Medulla oblongata (tissue), 1 donor: ENCODE measurements at regions not wholly inside any gene's neighbourhood (a gene's known extent, or its start where the extent isn't known, plus 50 kb on each side); places are given as distances from the start of the nearest gene placed in this dataset.
"Not testable (repeated sequence)": the region's sequence is repeated elsewhere in the genome, so short reads cannot be mapped to it uniquely, and the experiment has no call there.

Experiments used
- DNase-seq: peaks from one replicate; pipeline ENCODE4 v3.0.0-alpha.2; 2015; ENCODE audit errors: extremely low spot score

DNA sequence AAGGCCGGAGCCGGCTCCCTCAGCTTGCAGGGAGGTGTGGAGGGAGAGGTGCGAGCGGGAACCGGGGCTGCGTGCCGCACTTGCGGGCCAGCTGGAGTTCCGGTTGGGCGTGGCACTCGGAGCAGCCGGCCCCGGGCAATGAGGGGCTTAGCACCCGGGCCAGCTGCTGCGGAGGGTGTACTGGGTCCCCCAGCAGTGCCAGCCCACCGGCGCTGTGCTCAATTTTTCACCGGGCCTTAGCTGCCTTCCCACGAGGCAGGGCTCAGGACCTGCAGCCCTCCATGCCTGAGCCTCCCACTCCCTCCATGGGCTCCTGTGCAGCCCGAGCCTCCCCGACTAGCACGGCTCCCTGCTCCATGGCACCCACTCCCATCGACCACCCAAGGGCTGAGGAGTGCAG, 62.2 kb upstream of the ANKRD55 start:
- DNase-seq, result not testable (repeated sequence)

DNA sequence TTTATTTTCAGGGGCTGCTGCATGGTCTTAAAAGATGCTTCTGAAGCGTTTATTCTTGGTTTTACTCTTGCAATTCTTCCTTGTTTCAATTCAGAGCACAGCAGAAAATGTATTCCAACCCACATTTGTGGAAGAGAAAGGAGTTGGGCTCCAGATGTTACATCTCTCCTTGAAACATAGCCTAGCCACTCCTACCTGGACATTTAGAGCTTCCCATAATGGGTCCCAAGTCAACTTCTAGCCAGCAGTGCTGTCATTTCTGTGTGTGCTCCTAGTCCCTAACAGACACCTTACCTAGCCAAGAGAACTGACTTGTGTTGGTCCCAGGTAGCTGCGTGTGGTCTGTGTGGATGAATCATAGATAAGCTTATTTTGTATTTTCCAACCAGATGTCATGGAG, 61.2 kb upstream of the ANKRD55 start:
- DNase-seq, result no peak

DNA sequence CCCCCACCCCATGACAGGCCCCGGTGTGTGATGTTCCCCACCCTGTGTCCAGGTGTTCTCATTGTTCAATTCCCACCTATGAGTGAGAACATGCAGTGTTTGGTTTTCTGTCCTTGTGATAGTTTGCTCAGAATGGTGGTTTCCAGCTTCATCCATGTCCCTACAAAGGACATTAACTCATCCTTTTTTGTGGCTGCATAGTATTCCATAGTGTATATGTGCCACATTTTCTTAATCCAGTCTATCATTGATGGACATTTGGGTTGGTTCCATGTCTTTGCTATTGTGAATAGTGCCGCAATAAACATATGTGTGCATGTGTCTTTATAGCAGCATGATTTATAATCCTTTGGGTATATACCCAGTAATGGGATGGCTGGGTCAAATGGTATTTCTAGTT, 59.7 kb upstream of the ANKRD55 start:
- not testable (repeated sequence) for DNase-seq

DNA sequence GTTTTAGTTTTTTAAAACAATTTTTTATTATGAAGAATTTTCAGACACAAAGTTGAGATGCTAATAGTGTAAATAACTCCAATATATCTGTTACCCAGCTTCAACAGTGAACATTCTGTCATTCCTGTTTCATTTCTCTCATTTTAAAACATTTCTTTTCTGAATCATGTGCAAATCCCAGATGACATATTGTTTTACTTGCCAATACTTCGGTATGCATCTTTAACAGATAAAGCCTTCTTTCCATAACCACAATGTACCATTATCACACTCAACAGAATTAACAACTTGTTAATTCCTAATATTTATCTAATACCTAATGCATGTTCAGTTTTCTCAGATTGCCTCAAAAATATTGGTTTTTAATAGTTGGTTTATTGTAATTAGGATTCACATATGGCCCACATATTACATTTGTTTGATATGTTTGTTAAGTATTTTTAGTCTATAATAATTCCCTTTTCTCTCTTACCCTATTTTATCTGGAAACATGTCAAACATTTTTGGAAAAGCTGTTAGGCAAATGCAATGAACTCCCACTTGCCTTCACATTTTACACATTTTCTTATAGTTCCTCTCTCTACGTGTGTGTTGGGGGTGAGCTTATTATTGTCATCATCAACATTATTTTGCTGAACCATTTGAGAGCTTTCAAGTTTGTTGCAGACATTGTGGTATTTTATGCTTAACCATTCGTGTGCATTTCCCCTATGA, 58.7 kb upstream of the ANKRD55 start:
- DNase-seq, result no peak

DNA sequence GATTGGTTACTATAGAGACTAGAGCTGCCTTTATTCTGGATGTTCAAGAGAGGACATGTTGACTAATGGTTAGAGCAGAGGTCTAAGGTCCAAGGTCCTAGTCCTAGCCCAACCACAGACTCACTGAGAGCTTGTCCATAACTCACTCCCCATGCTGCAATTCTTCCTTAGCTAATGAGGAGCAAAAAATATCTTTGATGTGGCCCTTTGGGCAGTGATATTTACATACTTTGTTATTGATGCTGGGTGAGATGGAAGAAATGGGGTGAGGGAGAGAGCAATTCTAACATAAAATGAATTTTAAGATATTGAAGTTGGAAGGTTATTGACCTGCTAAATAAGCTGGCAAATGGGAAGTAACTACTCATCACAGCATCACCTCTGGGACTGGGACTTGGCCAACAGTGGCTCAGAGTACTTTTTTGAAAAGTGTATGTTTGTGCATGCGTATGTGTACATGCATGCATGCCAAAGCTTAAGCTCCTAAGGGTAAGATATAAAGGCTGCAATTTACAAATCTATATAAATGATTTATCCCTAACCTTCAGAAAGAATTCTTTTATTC, 58.0 kb upstream of the ANKRD55 start:
- DNase-seq, result no peak

DNA sequence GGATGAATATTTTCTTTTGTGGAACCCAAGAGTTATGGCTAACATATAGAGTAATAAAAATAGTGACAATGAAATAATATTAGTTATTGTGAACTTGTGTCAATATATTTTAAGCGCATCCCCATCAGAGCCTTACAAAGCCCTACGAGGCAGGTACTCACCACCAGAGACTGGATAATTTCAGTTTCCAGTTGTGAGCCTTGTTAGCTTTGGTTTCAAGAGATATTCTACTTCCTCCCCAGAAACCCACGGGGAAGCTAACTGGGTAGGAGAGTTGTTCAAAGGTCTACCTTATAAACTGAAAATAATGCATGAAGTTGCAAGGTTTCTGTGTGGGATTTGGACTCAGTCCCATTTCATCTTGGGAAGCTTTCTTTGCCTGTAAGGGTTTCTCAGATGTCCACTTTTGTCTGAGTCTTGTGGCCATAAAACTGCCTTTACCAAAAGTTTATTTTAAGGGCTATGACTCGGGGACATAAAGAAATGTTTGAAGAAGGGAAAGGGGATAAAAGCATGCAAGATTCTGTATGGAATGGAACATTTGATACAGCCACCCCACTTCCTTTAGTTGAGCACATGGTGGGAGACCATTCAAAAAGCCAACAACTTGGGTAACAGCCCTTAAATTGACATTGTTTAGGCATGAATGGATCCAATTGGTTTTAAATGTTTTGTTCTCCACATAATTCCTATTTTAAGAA, 57.4 kb upstream of the ANKRD55 start:
- DNase-seq, result no peak

DNA sequence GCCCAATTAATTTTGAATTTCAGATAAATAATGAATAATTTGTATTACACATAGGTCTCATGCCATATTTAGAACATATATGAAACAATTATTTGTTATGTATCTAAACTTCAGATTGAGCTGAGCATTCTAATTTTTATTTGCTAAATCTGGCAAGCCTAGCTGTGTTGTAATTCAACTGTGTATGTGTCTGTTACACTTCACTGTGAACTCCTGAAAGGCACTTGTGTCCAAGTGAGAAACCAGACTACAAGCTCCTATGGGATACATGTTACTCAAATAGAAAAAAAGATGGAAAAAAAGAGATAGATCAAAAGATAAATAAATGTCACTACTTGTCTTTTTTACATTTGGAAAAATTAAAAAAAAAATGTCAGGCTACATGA, 56.5 kb upstream of the ANKRD55 start:
- no peak for DNase-seq

DNA sequence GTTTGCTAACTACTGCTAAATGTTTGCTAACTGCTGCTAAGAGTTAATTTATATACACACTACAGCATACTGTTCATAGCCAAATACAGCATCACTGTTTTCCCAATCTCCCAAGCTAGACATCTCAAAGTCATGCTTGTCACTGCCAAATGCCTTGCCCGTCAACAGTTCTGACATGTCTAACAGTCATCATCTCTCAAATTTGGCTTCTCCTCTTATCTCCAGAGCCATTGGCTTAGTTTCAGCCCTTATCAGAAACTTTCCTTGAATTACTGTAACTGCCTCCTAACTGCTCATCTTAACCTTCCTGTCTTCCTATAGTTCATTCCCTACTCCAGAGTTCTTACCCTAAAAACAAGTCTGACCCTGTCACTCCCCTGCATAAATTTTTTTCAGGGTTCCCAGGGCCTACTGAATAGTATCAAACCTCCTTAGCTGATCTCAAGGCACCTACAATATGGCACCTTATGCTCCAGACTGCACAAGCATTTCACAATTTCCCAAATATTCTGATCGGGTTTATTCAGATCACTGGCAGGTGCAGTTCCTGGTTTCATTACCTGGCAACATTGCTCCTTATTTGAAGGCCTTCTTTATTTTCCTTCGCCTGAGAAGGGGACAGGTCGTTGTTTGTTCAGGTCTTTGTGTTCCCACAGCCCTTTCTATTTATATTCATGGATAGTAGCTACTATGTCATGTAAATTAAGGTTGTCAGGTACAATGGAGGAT, 55.9 kb upstream of the ANKRD55 start:
- no peak for DNase-seq

DNA sequence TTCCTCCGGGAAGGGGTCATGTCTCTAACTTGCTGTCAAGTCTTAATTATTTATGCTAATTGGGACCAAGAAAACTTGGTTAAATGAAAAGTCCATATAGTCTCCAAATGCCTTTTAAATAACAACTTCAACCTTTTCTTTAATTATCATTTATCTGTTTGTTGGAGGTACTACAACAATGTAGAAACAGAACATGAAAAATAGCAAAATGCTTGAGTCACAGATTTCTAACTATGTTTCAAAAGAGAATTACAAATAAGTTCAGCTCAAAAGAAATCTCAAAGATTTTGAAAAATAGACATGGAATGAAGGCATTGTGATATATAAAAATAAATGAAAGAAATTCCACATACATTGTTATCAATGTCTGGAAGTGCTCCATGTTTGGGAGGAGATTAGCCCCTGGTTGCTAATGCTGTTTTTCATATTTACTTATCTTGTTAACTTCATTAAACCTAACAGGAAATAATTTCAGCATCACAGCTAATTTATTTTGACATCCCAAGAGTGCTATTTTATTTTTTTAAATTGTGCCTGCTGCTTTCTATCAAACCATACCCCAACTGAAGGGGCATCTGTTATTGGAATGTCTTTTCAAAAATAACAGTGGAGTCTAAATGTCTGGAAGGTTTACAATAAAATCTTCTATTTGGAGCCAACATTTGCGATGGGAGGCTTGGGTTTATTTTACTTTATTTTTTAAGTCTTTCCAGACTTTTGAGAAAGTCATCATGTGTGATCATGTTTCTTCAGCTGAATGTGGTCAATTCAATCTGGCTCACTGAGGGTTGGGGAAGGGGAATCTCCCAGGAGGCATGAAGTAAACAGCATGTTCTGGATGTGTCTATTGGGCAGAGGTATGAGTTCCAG, 53.1 kb upstream of the ANKRD55 start:
- DNase-seq, result no peak

DNA sequence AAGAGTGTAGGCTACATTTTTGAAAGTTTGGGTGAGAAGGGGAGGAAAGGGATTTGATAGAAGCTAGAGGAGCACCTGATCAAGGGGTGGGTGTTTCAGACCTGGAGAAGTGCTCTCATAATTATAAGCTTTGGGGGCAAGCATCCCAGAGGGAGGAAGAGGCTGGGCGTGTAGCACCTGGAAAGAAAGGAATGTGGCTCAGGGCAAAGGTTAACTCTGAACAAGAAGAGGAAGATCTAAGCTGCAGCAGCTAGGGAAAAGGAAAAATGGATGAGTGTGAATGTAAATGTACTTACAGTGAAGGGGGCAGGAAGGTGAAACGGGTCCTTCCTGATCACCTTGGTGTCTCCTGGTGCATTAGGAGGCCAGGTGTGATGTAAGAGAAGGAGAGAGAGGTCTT, 49.8 kb upstream of the ANKRD55 start:
- no peak for DNase-seq
